HepG2 (cell line): ENCODE measurements at regions not wholly inside any gene's neighbourhood (a gene's known extent, or its start where the extent isn't known, plus 50 kb on each side); places are given as distances from the start of the nearest gene placed in this dataset.

ENCODE experiments used
- ARNTL ChIP-seq: sonication (generic); formaldehyde crosslinking; IDR thresholded peaks from 2 replicates; pipeline ENCODE4 v1.4.0; 2020; ENCODE audit warnings: mild to moderate bottlenecking, missing genetic modification reagents
- BHLHE40 ChIP-seq: IDR thresholded peaks from 2 replicates; pipeline ENCODE4 v1.6.1; 2011; ENCODE audit warnings: low read length, improper control_type of control experiment
- ELF4 ChIP-seq: sonication (generic); formaldehyde crosslinking; IDR thresholded peaks from 2 replicates; pipeline ENCODE4 v1.5.0; 2020; ENCODE audit warnings: missing genetic modification reagents, mild to moderate bottlenecking, moderate library complexity, borderline replicate concordance
- ETV5 ChIP-seq: IDR thresholded peaks from 2 replicates; pipeline ENCODE4 v1.6.1; 2018; ENCODE audit warnings: missing biosample characterization, missing genetic modification reagents, inconsistent platforms, borderline replicate concordance
- KLF16 ChIP-seq, 2 experiments: sonication (generic) in 1 of 2; formaldehyde crosslinking in 1 of 2; IDR thresholded peaks; 2 replicates each; pipeline versions ENCODE4 v1.6.1 to v1.8.0; 2016 to 2023; ENCODE audit warnings: missing genetic modification reagents in 2 of 2, missing compliant biosample characterization in 1 of 2
- NFIB ChIP-seq: sonication (generic); formaldehyde crosslinking; IDR thresholded peaks from 2 replicates; pipeline ENCODE4 v1.9.0; 2021; ENCODE audit warnings: missing genetic modification reagents, mild to moderate bottlenecking, borderline replicate concordance
- NKX3-1 ChIP-seq: sonication (generic); formaldehyde crosslinking; IDR thresholded peaks from 2 replicates; pipeline ENCODE4 v1.5.0; 2020; ENCODE audit warnings: missing genetic modification reagents
- RARG ChIP-seq: sonication (generic); formaldehyde crosslinking; IDR thresholded peaks from 2 replicates; pipeline ENCODE4 v1.4.0; 2020; ENCODE audit warnings: low read depth, mild to moderate bottlenecking, missing genetic modification reagents
- RXRB ChIP-seq: IDR thresholded peaks from 2 replicates; pipeline ENCODE4 v1.6.1; 2016; ENCODE audit warnings: borderline replicate concordance, missing genetic modification reagents, missing compliant biosample characterization
- SAFB2 ChIP-seq: sonication (generic); formaldehyde crosslinking; IDR thresholded peaks from 2 replicates; pipeline ENCODE4 v1.5.1; 2020; ENCODE audit warnings: missing genetic modification reagents, low read depth, mild to moderate bottlenecking, borderline replicate concordance
- ZNF142 ChIP-seq: sonication (generic); formaldehyde crosslinking; IDR thresholded peaks from 2 replicates; pipeline ENCODE4 v1.4.0; 2020; ENCODE audit warnings: missing genetic modification reagents
- ZNF263 ChIP-seq: sonication (generic); formaldehyde crosslinking; IDR thresholded peaks from 2 replicates; pipeline ENCODE4 v1.4.0; 2020; ENCODE audit warnings: missing genetic modification reagents
- TF ChIP-seq, protein P1 (sequence below): sonication (generic); formaldehyde crosslinking; IDR thresholded peaks from 2 replicates; pipeline ENCODE4 v1.9.0; 2021; ENCODE audit warnings: mild to moderate bottlenecking, missing genetic modification reagents
- TF ChIP-seq, protein P2 (sequence below): sonication (generic); formaldehyde crosslinking; IDR thresholded peaks from 2 replicates; pipeline ENCODE4 v1.4.0; 2020; ENCODE audit warnings: missing genetic modification reagents
- TF ChIP-seq, protein P3 (sequence below): IDR thresholded peaks from 2 replicates; pipeline ENCODE4 v1.6.1; 2016; ENCODE audit warnings: mild to moderate bottlenecking, missing biosample characterization, missing genetic modification reagents

DNA sequence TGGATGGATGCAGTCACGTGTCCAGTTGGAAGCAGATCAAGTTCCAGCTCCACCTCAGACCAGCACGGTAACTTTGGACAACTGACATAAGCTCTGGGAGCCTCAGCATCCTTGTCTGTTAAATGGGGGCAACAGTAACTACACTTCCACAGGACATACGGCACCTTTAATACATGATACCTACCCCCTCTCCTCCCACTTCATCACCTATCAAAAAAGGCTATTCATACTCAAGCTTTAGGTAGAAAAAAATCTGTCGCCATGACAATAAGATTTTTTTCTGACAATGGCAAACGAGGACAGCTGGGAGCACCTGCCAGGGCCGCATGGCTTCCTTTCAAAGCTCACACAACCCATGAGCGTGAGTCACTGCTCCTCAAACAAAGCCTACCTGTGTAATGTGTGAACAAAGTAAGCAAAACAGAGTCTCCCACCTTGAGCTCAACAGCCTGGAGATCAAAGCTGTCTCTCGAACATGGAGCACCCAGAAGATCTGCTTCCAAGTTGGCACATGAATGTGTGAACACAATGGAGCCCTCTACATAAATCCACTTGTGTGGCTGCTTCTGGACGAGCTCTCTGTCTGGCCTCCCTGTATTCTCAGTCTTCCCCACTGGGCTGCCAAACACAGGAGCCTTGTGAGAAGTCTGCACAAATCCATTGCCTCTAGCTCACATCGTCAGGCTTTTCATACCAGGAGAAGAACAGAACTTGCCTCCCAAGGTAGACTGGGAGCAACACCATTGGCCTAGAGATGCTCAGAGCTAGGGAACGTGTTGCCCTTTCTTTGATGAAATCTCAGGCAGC lies 459.7 kb downstream of the SOX9 start (continued):
- TF ChIP-seq, protein P1, sequence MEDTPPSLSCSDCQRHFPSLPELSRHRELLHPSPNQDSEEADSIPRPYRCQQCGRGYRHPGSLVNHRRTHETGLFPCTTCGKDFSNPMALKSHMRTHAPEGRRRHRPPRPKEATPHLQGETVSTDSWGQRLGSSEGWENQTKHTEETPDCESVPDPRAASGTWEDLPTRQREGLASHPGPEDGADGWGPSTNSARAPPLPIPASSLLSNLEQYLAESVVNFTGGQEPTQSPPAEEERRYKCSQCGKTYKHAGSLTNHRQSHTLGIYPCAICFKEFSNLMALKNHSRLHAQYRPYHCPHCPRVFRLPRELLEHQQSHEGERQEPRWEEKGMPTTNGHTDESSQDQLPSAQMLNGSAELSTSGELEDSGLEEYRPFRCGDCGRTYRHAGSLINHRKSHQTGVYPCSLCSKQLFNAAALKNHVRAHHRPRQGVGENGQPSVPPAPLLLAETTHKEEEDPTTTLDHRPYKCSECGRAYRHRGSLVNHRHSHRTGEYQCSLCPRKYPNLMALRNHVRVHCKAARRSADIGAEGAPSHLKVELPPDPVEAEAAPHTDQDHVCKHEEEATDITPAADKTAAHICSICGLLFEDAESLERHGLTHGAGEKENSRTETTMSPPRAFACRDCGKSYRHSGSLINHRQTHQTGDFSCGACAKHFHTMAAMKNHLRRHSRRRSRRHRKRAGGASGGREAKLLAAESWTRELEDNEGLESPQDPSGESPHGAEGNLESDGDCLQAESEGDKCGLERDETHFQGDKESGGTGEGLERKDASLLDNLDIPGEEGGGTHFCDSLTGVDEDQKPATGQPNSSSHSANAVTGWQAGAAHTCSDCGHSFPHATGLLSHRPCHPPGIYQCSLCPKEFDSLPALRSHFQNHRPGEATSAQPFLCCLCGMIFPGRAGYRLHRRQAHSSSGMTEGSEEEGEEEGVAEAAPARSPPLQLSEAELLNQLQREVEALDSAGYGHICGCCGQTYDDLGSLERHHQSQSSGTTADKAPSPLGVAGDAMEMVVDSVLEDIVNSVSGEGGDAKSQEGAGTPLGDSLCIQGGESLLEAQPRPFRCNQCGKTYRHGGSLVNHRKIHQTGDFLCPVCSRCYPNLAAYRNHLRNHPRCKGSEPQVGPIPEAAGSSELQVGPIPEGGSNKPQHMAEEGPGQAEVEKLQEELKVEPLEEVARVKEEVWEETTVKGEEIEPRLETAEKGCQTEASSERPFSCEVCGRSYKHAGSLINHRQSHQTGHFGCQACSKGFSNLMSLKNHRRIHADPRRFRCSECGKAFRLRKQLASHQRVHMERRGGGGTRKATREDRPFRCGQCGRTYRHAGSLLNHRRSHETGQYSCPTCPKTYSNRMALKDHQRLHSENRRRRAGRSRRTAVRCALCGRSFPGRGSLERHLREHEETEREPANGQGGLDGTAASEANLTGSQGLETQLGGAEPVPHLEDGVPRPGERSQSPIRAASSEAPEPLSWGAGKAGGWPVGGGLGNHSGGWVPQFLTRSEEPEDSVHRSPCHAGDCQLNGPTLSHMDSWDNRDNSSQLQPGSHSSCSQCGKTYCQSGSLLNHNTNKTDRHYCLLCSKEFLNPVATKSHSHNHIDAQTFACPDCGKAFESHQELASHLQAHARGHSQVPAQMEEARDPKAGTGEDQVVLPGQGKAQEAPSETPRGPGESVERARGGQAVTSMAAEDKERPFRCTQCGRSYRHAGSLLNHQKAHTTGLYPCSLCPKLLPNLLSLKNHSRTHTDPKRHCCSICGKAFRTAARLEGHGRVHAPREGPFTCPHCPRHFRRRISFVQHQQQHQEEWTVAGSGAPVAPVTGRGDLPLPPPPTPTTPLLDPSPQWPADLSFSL (CRISPR knock-in tag), result no peak; the same call in 1 of the 2 replicates
- TF ChIP-seq KLF16 (CRISPR knock-in tag; IDR thresholded peaks at IDR 0.05) (peak in 1 of 2 experiments; percentile 90; a peak in 2 of 4 replicates), RARG (no peak), ELF4 (CRISPR knock-in tag) (no peak), RXRB (CRISPR knock-in tag) (peak; percentile 99), ZNF142 (CRISPR knock-in tag) (peak; percentile 68), NKX3-1 (peak; percentile 46; the same call in 1 of the 2 replicates), ARNTL (CRISPR knock-in tag) (peak; percentile 95), NFIB (no peak), BHLHE40 (peak; percentile 79), SAFB2 (peak; percentile 88), ZNF263 (CRISPR knock-in tag) (peak; percentile 100), ETV5 (CRISPR knock-in tag) (peak; percentile 86; the same call in 1 of the 2 replicates)
- TF ChIP-seq, protein P2, sequence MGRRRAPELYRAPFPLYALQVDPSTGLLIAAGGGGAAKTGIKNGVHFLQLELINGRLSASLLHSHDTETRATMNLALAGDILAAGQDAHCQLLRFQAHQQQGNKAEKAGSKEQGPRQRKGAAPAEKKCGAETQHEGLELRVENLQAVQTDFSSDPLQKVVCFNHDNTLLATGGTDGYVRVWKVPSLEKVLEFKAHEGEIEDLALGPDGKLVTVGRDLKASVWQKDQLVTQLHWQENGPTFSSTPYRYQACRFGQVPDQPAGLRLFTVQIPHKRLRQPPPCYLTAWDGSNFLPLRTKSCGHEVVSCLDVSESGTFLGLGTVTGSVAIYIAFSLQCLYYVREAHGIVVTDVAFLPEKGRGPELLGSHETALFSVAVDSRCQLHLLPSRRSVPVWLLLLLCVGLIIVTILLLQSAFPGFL (CRISPR knock-in tag), result no peak
- TF ChIP-seq, protein P3, sequence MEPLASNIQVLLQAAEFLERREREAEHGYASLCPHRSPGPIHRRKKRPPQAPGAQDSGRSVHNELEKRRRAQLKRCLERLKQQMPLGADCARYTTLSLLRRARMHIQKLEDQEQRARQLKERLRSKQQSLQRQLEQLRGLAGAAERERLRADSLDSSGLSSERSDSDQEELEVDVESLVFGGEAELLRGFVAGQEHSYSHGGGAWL (CRISPR knock-in tag), result peak; percentile 50; the same call in 1 of the 2 replicates
